ENCODE measurements at regions not wholly inside any gene's neighbourhood (a gene's known extent, or its start where the extent isn't known, plus 50 kb on each side); places are given as distances from the start of the nearest gene placed in this dataset.

- Mint-ChIP-seq H3K4me1 (ENCODE audit: low read depth) (peaks cover 11% of the 10 kb centered on the region), H3K9me3 (peaks cover 3% of the 10 kb centered on the region)
- no peak for DNase-seq (ENCODE audit: low spot score)
These were observed 339.3 kb upstream of the PLET1 start for GRCh38 chr11:112599856-112600533.

GRCh38 chr11:112605093-112605666 lies 344.5 kb upstream of the PLET1 start:
- Mint-ChIP-seq H3K4me3 (no peak overlapping the region), H3K27me3 (ENCODE audit: low read depth) (peaks cover 21% of the 10 kb centered on the region), H3K36me3 (ENCODE audit: low read depth) (no peaks in the 10 kb centered on the region), H3K4me1 (ENCODE audit: low read depth) (no peaks in the 10 kb centered on the region), H3K27ac (no peak overlapping the region), H3K9me3 (no peaks in the 10 kb centered on the region)
- no peak for DNase-seq (ENCODE audit: low spot score)

More at GRCh38 chr11:112599856-112600533, 339.3 kb upstream of the PLET1 start:
- Mint-ChIP-seq H3K27ac (no peak overlapping the region), H3K36me3 (ENCODE audit: low read depth) (no peaks in the 10 kb centered on the region), H3K27me3 (ENCODE audit: low read depth) (peaks cover 26% of the 10 kb centered on the region), H3K4me3 (no peak overlapping the region)

- Mint-ChIP-seq H3K9me3 (no peaks in the 10 kb centered on the region), H3K4me1 (ENCODE audit: low read depth) (no peaks in the 10 kb centered on the region), H3K4me3 (no peak overlapping the region), H3K27me3 (ENCODE audit: low read depth) (peaks cover 20% of the 10 kb centered on the region), H3K36me3 (ENCODE audit: low read depth) (no peaks in the 10 kb centered on the region), H3K27ac (no peak overlapping the region)
- DNase-seq (ENCODE audit: low spot score) = no peak
These were observed 346.0 kb upstream of the PLET1 start for GRCh38 chr11:112606656-112607055.

GRCh38 chr11:112608509-112608908 lies 347.8 kb upstream of the PLET1 start:
- Mint-ChIP-seq H3K4me1 (ENCODE audit: low read depth) (no peaks in the 10 kb centered on the region), H3K4me3 (no peak overlapping the region), H3K36me3 (ENCODE audit: low read depth) (no peaks in the 10 kb centered on the region), H3K9me3 (no peaks in the 10 kb centered on the region), H3K27ac (no peak overlapping the region), H3K27me3 (ENCODE audit: low read depth) (peaks cover 8% of the 10 kb centered on the region)
- no peak for DNase-seq (ENCODE audit: low spot score)

GRCh38 chr11:112610494-112610893 lies 349.8 kb upstream of the PLET1 start:
- Mint-ChIP-seq H3K4me1 (ENCODE audit: low read depth) (no peaks in the 10 kb centered on the region), H3K27ac (no peak overlapping the region), H3K9me3 (no peaks in the 10 kb centered on the region), H3K27me3 (ENCODE audit: low read depth) (peaks cover 8% of the 10 kb centered on the region), H3K4me3 (no peak overlapping the region), H3K36me3 (ENCODE audit: low read depth) (no peaks in the 10 kb centered on the region)
- DNase-seq (ENCODE audit: low spot score) = no peak

GRCh38 chr11:112610996-112611750 lies 350.0 kb upstream of the NCAM1 start:
- peaks cover 8% of the 10 kb centered on the region for H3K27me3 Mint-ChIP-seq (ENCODE audit: low read depth)
- no peak overlapping the region for H3K27ac Mint-ChIP-seq
- no peaks in the 10 kb centered on the region for H3K4me1 Mint-ChIP-seq (ENCODE audit: low read depth)
- H3K36me3 Mint-ChIP-seq (ENCODE audit: low read depth) = no peaks in the 10 kb centered on the region
- no peak overlapping the region for H3K4me3 Mint-ChIP-seq
- DNase-seq (ENCODE audit: low spot score) = no peak
- H3K9me3 Mint-ChIP-seq = no peaks in the 10 kb centered on the region

- H3K27ac Mint-ChIP-seq = no peak overlapping the region
- no peaks in the 10 kb centered on the region for H3K9me3 Mint-ChIP-seq
- DNase-seq (ENCODE audit: low spot score) = no peak
- peaks cover 8% of the 10 kb centered on the region for H3K27me3 Mint-ChIP-seq (ENCODE audit: low read depth)
- H3K4me1 Mint-ChIP-seq (ENCODE audit: low read depth) = no peaks in the 10 kb centered on the region
- H3K36me3 Mint-ChIP-seq (ENCODE audit: low read depth) = no peaks in the 10 kb centered on the region
- no peak overlapping the region for H3K4me3 Mint-ChIP-seq
These were observed 349.4 kb upstream of the NCAM1 start for GRCh38 chr11:112611771-112612170.

- no peak overlapping the region for H3K27ac Mint-ChIP-seq
- H3K4me1 Mint-ChIP-seq (ENCODE audit: low read depth) = no peaks in the 10 kb centered on the region
- no peak overlapping the region for H3K4me3 Mint-ChIP-seq
- no peaks in the 10 kb centered on the region for H3K36me3 Mint-ChIP-seq (ENCODE audit: low read depth)
- no peak for DNase-seq (ENCODE audit: low spot score)
- no peaks in the 10 kb centered on the region for H3K9me3 Mint-ChIP-seq
- peaks cover 8% of the 10 kb centered on the region for H3K27me3 Mint-ChIP-seq (ENCODE audit: low read depth)
These were observed 348.9 kb upstream of the NCAM1 start for GRCh38 chr11:112612250-112612849.

- Mint-ChIP-seq H3K4me3 (no peak overlapping the region), H3K27me3 (ENCODE audit: low read depth) (peaks cover 8% of the 10 kb centered on the region), H3K9me3 (no peaks in the 10 kb centered on the region), H3K36me3 (ENCODE audit: low read depth) (no peaks in the 10 kb centered on the region), H3K27ac (no peak overlapping the region), H3K4me1 (ENCODE audit: low read depth) (no peaks in the 10 kb centered on the region)
- DNase-seq (ENCODE audit: low spot score) = no peak
These were observed 347.9 kb upstream of the NCAM1 start for GRCh38 chr11:112613051-112613972.

- Mint-ChIP-seq H3K4me3 (no peak overlapping the region), H3K9me3 (no peaks in the 10 kb centered on the region), H3K4me1 (ENCODE audit: low read depth) (no peaks in the 10 kb centered on the region), H3K27ac (no peak overlapping the region), H3K27me3 (ENCODE audit: low read depth) (peaks cover 3% of the 10 kb centered on the region), H3K36me3 (ENCODE audit: low read depth) (no peaks in the 10 kb centered on the region)
- no peak for DNase-seq (ENCODE audit: low spot score)
These were observed 346.6 kb upstream of the NCAM1 start for GRCh38 chr11:112614605-112615004.

GRCh38 chr11:112615238-112615637 lies 346.0 kb upstream of the NCAM1 start:
- Mint-ChIP-seq H3K27me3 (ENCODE audit: low read depth) (peaks cover 3% of the 10 kb centered on the region), H3K9me3 (no peaks in the 10 kb centered on the region), H3K27ac (no peak overlapping the region), H3K4me3 (no peak overlapping the region), H3K4me1 (ENCODE audit: low read depth) (no peaks in the 10 kb centered on the region), H3K36me3 (ENCODE audit: low read depth) (no peaks in the 10 kb centered on the region)
- DNase-seq (ENCODE audit: low spot score) = no peak

- no peaks in the 10 kb centered on the region for H3K9me3 Mint-ChIP-seq
- no peaks in the 10 kb centered on the region for H3K4me1 Mint-ChIP-seq (ENCODE audit: low read depth)
- H3K4me3 Mint-ChIP-seq = no peak overlapping the region
- DNase-seq (ENCODE audit: low spot score) = no peak
- H3K36me3 Mint-ChIP-seq (ENCODE audit: low read depth) = no peaks in the 10 kb centered on the region
- H3K27me3 Mint-ChIP-seq (ENCODE audit: low read depth) = peaks cover 3% of the 10 kb centered on the region
- H3K27ac Mint-ChIP-seq = no peak overlapping the region
These were observed 345.3 kb upstream of the NCAM1 start for GRCh38 chr11:112615891-112616290.

- Mint-ChIP-seq H3K4me3 (no peak overlapping the region), H3K9me3 (no peaks in the 10 kb centered on the region), H3K36me3 (ENCODE audit: low read depth) (no peaks in the 10 kb centered on the region), H3K27ac (no peak overlapping the region), H3K27me3 (ENCODE audit: low read depth) (peaks cover 3% of the 10 kb centered on the region), H3K4me1 (ENCODE audit: low read depth) (no peaks in the 10 kb centered on the region)
- DNase-seq (ENCODE audit: low spot score) = no peak
These were observed 344.7 kb upstream of the NCAM1 start for GRCh38 chr11:112616327-112617097.

All from T-helper 2 cell treated with Interferon-gamma antibody and Interleukin-4, amounts not matched to agents 5 μg/mL and 100 μg/mL, for 36 hours (primary cell).